NOMO-1 (cell line): ENCODE measurements at regions not wholly inside any gene's neighbourhood (a gene's known extent, or its start where the extent isn't known, plus 50 kb on each side); places are given as distances from the start of the nearest gene placed in this dataset.
"Not testable (repeated sequence)": the region's sequence is repeated elsewhere in the genome, so short reads cannot be mapped to it uniquely, and the experiment has no call there.

Source experiments
- DNase-seq, 2 experiments: peaks; one replicate each; lab custom pipeline; 2025; ENCODE audit not compliant: unreplicated experiment in 2 of 2; lab: John Stamatoyannopoulos, UW

DNA sequence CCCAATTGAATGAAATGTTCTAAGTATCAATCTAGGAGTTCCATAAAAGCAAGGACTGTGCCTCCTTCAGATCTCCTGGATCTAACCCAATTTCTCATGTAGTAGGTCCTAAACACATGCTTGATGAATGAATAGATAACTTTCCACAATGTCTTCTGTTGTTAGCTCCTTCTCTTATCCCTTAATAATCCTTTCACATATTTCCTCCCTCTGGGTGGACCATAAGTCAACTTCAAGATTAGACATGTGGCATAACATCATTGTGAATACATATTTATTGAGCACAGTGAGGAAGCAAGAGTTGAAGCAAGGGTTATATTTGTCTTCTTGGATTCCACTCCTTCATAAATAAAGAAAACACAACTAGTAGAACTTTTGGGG is 108.6 kb upstream of the EGFLAM start:
- no peak for DNase-seq

DNA sequence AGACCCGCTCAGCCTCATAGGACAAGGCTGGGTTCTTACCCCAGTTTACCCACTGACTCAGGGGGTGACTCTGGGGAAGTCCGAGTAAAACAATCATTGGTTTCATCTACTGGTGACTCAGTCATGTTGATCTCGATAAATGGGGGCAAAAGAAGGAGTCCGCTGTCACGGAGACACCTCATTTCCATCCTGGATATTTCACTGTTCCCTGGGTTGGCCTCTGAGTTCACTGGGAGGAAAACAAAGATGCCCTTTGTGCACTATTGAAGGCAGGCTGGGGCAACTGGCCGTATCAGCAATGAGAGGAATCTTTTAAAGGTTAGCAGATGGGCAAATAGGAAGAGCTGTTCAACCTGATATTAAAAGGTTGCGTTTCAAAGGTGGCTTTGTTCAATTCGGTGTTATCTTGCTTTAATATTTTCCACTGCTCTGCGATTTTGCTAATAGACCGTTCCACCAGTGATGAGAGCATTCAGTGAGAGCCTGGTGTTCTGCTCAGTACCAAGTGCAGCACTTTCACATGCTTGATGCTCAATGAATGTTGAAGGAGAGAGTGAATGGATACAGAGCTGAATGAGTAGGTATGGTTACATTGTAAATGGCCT is 110.2 kb upstream of the EGFLAM start:
- no peak for DNase-seq

DNA sequence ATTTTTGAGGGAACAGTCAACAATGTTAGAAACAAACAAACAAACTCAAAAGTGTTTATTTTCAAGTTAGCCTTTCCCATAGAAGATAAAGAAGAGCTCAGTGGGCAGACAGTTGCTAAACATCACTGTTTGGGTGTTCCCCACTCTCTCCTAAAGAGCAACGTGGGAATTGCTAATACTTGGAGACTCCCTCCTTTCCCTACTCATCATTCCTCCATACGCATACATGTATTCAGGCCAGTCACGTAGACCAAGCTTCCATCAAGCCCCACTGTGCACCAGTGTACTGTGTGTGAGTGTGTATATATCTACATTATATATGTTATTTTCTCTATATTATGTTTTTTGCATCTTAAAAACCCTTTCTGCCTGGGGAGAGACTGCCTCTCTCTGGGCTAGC is 115.0 kb upstream of the EGFLAM start:
- DNase-seq, result no peak

DNA sequence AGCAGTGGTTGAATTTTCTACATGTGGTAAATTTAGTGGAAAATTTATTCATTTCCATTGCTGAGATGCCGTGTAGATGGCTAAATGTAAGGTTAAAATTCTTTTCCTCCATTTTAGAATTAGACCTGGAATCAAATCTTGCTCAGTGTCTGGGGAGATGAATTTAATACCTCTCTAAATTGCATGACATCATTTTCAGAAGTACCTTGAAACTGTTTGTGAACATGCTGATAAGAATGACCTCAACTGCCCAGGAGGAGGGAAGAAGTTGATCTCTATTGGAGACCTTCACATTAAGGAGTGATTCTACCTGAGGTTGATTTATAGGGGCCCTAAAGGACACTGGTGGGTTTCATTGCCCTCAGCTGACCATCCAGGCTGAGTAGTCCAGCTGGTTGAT is 116.7 kb upstream of the EGFLAM start:
- no peak for DNase-seq

DNA sequence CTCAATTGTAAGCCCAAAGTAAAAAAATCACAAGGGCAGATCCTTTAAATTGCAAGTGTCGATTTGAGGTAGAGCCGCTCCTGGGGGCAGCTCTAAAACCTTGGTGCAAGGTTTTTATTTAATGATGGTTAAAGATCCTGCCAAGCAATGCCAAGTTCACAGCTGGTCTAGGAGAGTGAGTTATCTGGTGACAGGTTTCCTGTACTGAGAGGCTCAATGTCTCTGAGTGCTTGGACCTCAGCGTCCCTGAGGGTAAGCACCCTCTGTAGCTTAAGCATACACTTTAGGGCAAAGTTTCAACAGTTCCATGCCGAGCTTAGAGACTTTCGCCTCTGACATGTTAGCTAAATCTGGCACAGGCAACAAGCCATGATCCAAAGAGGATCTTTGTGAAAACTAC is 119.8 kb upstream of the EGFLAM start:
- no peak for DNase-seq

DNA sequence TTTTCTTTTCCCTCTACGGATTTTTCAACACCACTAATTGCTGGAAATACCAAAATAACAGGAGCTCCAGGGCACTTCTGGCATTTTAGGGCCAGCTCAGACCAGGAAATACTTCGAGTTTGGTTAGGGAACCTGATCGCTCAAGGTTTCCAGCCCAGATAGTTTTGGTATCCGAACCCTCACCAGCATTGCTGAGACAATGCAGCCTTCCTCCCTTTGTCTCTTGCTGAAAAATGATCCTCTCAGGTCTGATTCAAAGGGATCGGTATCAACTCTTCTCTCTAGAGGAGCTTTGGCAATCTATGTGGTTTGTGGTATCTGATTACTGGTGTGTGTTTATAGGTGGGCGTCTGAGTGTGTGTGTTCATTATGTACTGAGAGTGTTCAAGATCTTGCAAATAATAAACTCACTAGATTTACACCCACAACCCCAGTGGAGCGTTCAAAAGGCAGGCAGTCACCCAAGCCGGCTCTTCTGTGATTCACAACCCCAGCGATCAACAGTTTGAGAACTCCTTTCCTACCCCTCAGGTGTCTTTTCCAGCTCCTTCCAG is 122.8 kb upstream of the EGFLAM start:
- DNase-seq, result no peak

DNA sequence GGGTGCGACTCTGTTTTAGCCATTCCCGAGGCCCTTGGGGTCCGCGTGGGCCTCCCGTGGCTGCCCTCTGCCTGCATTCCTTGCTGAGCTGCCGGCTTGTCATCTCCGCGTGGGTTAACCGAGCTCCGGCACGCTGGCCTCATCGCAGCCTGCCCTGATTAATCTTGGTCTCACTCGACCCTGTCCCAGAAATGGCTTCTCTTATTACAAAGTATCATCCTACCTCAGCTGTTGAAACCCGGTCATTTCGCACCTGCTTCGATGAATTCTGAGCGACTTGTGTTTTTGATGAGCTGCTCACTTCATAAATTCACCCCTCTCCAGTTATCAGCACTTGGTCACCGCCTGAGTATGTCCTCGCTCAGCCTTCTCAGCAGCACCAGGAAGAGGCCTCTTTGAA is 123.5 kb upstream of the EGFLAM start:
- DNase-seq, result no peak

DNA sequence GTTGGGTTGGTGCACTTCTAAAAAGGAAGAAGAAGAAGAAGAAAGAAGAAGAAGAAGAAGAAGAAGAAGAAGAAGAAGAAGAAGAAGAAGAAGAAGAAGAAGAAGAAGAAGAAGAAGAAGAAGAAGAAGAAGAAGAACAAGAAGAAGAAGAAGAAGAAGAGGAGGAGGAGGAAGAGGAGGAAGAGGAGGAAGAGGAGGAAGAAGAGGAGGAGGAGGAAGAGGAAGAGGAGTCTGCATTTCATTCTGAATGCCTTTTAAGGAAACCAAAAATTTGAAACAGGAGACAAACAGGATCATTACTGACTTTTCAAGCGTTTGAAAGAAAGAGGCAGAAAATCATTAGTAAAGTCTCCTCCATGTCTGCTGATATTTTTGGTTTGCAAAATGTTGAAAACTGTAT is 124.1 kb upstream of the EGFLAM start:
- DNase-seq, result not testable (repeated sequence)

DNA sequence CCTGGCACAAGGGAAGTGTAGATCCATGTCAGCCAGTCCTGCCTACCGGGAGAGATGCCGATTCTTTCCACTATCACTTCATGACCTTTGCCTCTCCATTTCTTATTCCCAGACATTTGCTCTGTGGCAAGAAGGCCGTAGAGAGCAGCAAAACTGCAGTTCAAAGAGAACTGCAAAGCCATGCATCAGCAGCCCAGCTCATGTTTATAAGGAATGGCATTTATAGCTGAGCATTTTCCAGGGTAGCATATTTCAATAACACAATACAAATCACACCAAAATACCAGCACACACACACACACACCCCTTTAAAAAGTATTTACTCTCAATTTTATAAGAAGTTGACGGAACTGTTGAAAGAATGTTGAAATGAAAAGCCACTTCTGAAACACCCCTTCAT is 126.7 kb upstream of the EGFLAM start:
- no peak for DNase-seq

DNA sequence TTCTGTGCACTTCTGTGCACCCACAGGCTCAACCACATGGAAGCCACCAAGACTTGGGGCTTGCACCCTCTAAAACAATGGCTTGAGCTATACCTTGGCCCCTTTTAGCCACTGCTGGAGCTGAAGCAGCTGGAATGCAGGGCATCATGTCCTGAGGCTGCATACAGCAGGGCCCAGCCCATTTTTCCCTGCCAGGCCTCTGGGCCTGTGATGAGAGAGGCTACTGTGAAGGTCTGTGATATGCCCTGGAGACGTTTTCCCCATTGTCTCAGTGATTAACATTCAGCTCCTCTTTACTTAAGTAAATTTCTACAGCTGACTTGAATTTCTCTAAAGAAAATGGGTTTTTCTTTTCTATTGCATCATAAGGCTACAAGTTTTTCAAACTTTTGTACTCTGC is 134.0 kb upstream of the EGFLAM start:
- DNase-seq, result no peak

DNA sequence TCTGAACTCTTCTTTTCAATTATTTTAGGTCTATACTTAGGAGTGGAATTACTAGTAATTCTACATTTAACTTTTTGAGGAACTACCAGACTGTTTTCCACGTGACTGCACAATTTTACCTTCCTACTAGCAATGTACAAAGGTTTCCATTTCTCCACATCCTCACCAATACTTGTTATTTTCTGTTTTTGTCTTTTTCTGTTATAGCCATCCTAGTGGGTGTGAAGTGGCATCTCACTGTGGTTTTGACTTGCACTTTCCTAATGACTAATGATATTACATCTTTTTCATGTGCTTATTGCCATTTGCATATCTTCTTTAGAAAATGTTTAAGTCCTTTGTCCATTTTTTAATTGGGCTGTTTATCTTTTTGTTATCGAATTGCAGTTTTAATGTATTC is 136.9 kb upstream of the EGFLAM start:
- DNase-seq, result no peak

DNA sequence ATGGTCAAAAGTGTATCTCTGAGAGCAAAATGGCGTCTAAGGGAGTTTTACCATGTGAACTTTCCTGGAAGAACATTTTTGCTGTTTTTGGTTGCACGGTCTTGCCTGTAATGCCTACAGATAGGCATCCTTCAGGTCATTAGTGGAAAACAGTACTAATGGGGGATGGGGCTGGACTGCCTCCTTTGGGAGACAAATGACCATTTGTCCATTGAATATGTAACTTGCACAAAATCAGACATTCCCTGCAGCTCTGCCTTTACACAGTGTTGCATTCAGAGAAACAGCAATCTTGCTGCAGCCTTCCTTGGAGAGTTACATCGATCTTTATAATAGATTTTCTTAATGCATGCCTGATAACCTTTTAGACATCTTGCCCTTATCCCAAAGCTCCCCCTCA is 138.5 kb upstream of the EGFLAM start:
- DNase-seq, result no peak

DNA sequence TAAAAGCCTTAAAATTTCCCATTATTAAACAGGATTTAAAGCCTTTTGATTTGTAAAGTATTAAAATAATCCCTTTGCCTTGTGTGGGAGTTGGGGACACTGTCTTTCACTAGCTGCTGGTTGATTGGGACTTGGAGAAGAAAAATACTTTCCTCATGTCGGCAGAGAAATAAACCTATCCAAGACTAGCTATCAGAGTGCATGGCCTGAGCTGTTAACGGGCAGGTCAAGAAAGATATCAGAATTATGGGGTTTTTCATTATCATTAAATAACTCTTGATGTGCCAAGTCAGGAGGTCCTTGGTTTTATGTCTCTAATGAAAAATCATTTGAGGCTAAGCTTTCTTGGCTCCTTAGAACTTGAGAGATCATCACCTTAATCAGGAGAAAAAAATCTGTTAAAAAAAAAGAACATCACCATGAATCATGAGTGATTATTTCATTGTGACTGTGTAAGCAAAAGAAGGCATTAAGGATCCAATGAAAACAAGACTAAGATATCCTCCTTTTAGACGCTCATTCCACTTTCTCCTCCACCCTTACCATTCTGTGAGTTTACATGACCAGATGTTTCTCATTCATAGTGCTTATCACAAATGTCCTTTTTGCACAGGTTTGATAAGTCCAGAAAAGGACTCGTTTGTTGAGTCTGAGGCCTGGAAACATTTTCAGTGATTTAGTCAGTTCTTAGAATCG is 140.4 kb upstream of the EGFLAM start:
- no peak for DNase-seq

DNA sequence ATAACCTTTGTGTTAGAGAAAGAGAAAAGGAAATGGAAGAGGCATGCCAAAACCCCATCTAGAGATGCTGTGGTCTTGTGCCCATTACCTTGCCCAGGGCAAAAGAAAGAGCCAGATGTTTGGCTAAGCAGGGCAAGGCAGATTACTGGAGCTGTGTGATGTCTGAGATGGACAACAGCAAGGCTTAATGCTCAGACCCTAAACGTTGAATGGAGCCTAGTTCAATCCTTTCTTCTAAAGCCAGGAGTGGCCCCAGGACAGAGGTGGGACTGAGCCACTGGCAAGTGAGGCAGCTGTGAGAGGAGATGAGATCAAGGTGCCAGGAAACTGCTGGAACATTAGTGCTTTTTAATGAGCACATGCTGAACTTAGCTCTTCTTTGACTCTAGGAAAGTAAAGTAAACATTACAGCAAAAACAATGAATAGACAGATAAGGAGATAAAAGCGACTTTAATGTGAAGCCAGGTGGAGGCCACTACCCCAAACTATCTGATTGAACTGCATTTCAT is 143.0 kb upstream of the EGFLAM start:
- no peak for DNase-seq

DNA sequence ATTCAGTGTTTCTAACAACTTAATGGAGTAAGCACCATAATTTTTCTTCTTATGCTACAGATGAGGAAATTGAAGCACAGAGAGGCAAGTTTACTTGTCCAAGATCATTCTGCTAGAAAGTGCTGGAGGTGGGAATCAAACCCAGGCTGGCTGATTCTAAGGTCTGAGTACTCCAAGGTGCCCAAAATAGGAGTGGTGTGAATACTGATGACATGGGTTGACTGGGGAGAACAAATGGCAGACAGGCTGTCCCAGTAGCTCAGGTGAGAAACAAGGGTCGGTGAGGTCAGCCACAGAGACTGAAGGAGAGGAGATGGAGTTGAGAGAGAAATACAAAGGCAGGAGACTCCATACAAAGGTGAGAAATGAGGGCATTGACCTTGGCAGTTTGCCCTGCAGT is 144.5 kb upstream of the EGFLAM start:
- no peak for DNase-seq

DNA sequence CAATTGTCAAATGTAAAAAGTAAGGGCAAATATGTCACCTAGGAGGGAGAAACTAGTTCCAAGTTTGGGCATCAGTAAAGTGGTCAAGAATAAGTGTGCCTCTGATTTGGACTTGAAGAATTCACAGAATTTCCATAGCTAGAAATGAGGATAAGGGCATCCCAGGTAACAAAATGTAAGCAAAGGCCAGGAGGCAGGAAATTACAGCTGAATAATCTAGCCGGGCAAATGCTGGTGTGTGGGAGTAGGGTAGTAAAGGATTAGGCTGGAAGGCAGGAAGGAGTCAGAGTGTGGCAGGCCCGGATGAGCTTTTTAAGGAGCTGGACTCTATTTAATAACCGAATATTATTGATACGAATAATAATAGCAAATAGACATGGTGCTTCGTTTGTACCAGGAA is 144.9 kb upstream of the EGFLAM start:
- no peak for DNase-seq

DNA sequence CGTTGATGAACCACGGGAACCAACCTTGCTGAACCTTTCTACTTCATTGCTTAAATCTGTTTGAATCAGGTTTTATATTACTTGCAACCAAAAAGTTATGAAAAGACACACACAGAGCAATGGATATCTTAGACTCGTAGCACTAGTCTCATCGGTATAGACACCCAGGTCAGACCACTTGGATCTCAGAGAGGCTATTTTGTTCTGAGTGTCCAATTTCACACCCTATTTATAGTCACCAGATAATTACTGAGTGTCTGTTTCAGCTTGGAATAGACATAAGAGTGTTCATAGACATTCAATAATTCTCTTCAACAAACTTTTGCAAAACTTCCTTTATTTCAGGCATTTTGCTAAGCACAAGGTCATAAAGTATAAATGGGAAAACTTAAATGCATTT is 145.4 kb upstream of the EGFLAM start:
- DNase-seq, result no peak

DNA sequence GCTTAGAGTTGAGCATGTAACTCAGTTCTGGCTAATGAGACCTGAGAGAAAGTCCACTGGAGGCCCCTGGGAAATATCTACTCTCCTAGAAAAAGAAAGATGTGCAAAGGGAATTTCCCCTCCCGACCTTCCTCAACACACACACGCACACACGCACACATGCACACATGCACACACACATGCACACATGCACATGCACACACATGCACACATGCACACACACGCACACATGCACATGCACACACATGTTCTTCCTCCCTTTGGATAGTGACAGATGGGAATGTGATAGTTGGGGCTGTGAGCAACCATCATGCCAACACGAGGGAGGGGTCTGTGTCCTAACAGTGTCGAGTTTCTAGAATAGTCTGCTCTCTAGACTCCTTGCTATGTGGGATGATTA is 148.2 kb upstream of the EGFLAM start:
- no peak for DNase-seq

DNA sequence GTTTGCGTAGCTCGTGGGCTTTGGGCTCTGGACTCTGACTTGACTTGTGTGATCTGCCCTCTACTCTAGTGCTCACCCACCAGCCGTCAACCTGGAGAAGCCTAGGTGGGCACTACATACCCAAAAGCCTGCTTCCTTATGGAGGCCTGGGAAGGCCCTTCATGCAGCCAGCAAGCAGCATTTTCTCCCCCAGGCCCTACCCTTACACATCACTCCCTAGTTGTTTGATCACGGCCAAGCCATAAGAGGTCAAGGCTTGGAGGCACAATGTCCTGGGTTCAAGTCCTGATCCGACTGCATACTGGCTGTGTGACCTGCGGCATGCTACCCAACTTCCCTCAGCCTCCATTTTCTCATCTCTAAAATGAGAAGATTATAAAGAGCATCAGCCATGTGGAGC is 151.3 kb upstream of the EGFLAM start:
- DNase-seq, result no peak

DNA sequence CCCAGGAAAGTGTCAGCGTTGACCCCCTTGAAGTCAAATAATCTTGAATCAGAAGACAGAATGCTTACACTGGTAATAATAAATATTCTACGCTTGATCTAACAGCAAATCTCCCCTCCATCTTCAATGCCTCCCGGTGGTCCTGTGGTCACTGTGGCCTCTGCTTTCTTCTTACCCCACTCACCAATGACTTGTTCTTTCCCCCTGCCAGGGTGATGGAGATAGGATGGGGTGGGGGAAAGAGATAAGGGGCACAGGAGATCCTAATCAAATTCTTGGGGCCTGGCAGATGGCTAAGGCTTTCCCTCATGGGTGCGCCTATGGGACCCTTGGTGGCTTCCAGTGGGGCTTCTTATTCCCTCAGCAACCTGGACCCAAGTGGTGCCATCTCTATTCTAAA is 152.6 kb upstream of the EGFLAM start:
- no peak for DNase-seq

DNA sequence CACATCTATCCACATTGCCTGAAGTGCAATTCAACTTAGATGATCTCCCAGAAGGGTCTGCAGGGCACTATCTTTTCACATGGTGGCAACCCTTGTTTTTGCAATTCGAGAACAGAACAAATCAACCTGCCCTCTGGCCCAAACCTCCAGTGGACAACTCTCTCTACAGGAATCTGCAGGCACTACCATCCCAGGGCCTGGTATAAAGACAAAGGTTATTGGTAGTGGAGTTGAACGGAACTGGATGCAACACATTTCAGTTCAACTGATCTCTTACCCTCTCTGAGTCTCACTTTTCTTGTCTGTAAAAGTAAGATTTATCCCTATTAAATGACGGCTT is 153.2 kb upstream of the EGFLAM start:
- no peak for DNase-seq

DNA sequence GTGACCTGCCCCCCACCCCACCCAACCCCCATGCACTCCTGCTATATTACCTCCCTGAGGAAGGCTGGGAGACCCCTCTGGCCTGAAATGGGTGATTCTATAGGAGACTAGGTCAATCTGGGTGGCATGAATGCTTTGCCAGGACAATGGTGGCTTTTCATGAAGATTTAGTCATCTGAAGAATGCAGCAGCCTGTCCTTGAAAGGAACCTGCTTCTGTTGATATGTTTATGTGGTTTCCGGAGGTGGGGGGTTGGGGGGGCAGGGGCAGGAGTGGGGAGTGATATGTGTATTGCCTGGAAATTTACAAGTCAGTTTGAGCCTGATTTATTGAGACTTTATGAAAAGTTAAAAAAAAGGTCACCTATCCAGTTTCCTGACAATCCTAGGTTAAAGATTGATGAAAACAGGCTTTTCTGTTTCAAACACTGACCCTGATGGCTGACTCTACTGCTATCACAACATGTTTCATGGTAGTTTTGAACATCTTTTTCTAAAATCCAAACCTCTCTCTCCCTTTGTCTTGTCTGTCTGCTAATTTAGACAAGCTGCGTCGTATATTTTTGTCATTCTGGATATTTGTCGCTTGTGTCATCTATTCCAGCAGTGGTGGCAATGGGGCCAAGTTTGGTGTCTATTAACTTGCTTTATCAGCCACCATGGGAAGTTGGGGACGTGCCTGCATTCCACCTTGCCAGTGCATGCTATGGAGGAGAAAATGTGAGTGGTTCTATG is 153.7 kb upstream of the EGFLAM start:
- DNase-seq, result no peak
